Liver (tissue), 3 donors: ENCODE measurements at regions not wholly inside any gene's neighbourhood (a gene's known extent, or its start where the extent isn't known, plus 50 kb on each side); places are given as distances from the start of the nearest gene placed in this dataset.

ENCODE experiments used
- GABPA ChIP-seq, 2 donors: IDR thresholded peaks in 1 of 2; conservative IDR thresholded peaks in 1 of 2; 2 replicates each; pipeline ENCODE4 v1.6.1; 2016; ENCODE audit warnings: antibody characterized with exemption in 2 of 2, mild to moderate bottlenecking in 1 of 2, moderate library complexity in 1 of 2
- JUND ChIP-seq, 2 donors: IDR thresholded peaks; 2 replicates each; pipeline ENCODE4 v1.6.1; 2016; ENCODE audit warnings: antibody characterized with exemption in 2 of 2
- REST ChIP-seq: IDR thresholded peaks from 2 replicates; pipeline ENCODE4 v1.6.1; 2016; ENCODE audit warnings: antibody characterized with exemption, mild to moderate bottlenecking
- TAF1 ChIP-seq: conservative IDR thresholded peaks from 2 replicates; pipeline ENCODE4 v1.6.1; 2016; ENCODE audit warnings: antibody characterized with exemption, mild to moderate bottlenecking
- YY1 ChIP-seq: IDR thresholded peaks from 2 replicates; pipeline ENCODE4 v1.6.1; 2016; ENCODE audit warnings: antibody characterized with exemption, mild to moderate bottlenecking
- TF ChIP-seq, protein P1 (sequence below): fragments of 150-350 bp; IDR thresholded peaks from 2 replicates; pipeline ENCODE4 v1.5.1; 2017; ENCODE audit warnings: improper control_type of control experiment, low read depth, low read length; ENCODE audit not compliant: missing input control
- donor health status: healthy.
- donor health status: healthy.

DNA sequence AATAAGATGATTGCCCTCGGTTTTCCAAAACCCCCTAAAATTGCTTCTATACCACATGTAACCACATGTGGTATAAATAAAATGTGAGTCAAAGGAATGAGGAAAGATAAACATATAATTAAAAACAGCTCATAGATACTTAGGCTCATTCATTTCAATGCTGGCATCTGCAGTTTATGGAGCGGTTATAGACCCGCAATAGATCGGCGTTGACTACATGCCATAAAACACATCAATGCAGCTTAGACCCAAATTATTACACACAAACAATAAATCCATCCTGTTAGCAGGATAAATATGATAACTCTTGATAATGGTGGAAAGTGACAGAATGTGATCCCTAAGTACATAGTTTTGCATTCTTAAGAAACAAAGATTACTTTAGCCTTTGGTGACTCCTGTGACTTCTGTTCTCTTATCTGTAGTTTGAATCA lies 143.7 kb downstream of the NR2F2 start:
- TF ChIP-seq, protein P1, sequence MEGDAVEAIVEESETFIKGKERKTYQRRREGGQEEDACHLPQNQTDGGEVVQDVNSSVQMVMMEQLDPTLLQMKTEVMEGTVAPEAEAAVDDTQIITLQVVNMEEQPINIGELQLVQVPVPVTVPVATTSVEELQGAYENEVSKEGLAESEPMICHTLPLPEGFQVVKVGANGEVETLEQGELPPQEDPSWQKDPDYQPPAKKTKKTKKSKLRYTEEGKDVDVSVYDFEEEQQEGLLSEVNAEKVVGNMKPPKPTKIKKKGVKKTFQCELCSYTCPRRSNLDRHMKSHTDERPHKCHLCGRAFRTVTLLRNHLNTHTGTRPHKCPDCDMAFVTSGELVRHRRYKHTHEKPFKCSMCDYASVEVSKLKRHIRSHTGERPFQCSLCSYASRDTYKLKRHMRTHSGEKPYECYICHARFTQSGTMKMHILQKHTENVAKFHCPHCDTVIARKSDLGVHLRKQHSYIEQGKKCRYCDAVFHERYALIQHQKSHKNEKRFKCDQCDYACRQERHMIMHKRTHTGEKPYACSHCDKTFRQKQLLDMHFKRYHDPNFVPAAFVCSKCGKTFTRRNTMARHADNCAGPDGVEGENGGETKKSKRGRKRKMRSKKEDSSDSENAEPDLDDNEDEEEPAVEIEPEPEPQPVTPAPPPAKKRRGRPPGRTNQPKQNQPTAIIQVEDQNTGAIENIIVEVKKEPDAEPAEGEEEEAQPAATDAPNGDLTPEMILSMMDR: no peak
- TF ChIP-seq TAF1 (no peak), JUND (IDR thresholded peaks at IDR 0.05) (no peak), REST (no peak), GABPA (IDR thresholded peaks at IDR 0.05 in 1 of 2, conservative IDR thresholded peaks at IDR 0.05 in 1 of 2) (no peak), YY1 (no peak)
